ENCODE measurements at regions not wholly inside any gene's neighbourhood (a gene's known extent, or its start where the extent isn't known, plus 50 kb on each side); places are given as distances from the start of the nearest gene placed in this dataset.

GRCh38 chr5:106443746-106444145 lies 1227.0 kb downstream of the EFNA5 start:
- Histone ChIP-seq H3K9me2 (peaks cover 3% of the 10 kb centered on the region; the same call in 1 of the 2 replicates), H3K4me1 (ENCODE audit: control insufficient read depth in 1 of 2, insufficient read depth in 2 of 2, low read depth in 1 of 2, low read length in 1 of 2) (no peaks in the 10 kb centered on the region), H2AFZ (ENCODE audit: low read depth) (no peak overlapping the region), H4K20me1 (ENCODE audit: insufficient read depth) (no peaks in the 10 kb centered on the region), H3K79me2 (ENCODE audit: insufficient read depth) (no peaks in the 10 kb centered on the region), H3K4me2 (no peak overlapping the region), H3K36me3 (replicated peaks in 1 of 2; ENCODE audit: control insufficient read depth in 1 of 2, insufficient read depth in 2 of 2, low read length in 1 of 2) (no peaks in the 10 kb centered on the region), H3K9ac (no peak overlapping the region), H3F3A (replicated peaks; ENCODE audit: insufficient read depth) (no peaks in the 10 kb centered on the region), H3K4me3 (ENCODE audit: low read depth in 2 of 2, low read length in 1 of 2) (no peak overlapping the region), H3K27me3 (ENCODE audit: insufficient read depth) (no peaks in the 10 kb centered on the region), H3K27ac (ENCODE audit: low read depth in 2 of 2, low read length in 1 of 2) (no peak overlapping the region), H3K9me3 (no peaks in the 10 kb centered on the region)
- ChIA-PET POLR2A (no interaction called here), CTCF (interaction anchor here (2.3 kb wide), 1 partner anchor 10 kb away, joined by 6 read pairs; no protein-coding TSS in a partner anchor)
- no peak for DNase-seq
- 88% methylated on average over 2 of the region's 2 CpGs for WGBS (ENCODE audit: low lambda C conversion rate)
- no peak for TF ChIP-seq CHD2 (IDR thresholded peaks at IDR 0.05; ENCODE audit: low read length, partially characterized antibody)
- no peak for TF ChIP-seq EP300 (IDR thresholded peaks at IDR 0.05; ENCODE audit: borderline replicate concordance in 1 of 2, low read depth in 1 of 2, low read length in 1 of 2)
- TF ChIP-seq, protein P1, sequence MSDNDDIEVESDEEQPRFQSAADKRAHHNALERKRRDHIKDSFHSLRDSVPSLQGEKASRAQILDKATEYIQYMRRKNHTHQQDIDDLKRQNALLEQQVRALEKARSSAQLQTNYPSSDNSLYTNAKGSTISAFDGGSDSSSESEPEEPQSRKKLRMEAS (IDR thresholded peaks at IDR 0.05; ENCODE audit: low read depth): no peak

- H3K27me3 ChIP-seq (ENCODE audit: insufficient read depth): no peaks in the 10 kb centered on the region
- H3K4me2 ChIP-seq: no peak overlapping the region
- TF ChIP-seq USF1 (IDR thresholded peaks at IDR 0.05; ENCODE audit: borderline replicate concordance, low read depth) (no peak), REST (IDR thresholded peaks at IDR 0.05; ENCODE audit: low read depth, low read length) (no peak), GATA2 (CRISPR knock-in tag; IDR thresholded peaks at IDR 0.05) (no peak), NRF1 (IDR thresholded peaks at IDR 0.05; ENCODE audit: low read depth, low read length) (no peak), JUND (IDR thresholded peaks at IDR 0.05) (no peak), SMC3 (IDR thresholded peaks at IDR 0.05; ENCODE audit: low read depth, low read length) (no peak), MEF2A (IDR thresholded peaks at IDR 0.05; ENCODE audit: borderline replicate concordance, low read depth) (no peak), RCOR1 (IDR thresholded peaks at IDR 0.05; ENCODE audit: low read length) (no peak), GABPA (IDR thresholded peaks at IDR 0.05; ENCODE audit: low read depth) (no peak), ELF1 (IDR thresholded peaks at IDR 0.05) (no peak), FOXJ3 (CRISPR knock-in tag; IDR thresholded peaks at IDR 0.05) (no peak), EZH2phosphoT487 (IDR thresholded peaks at IDR 0.05; ENCODE audit: borderline replicate concordance, low read depth) (no peak), FOXM1 (IDR thresholded peaks at IDR 0.05; ENCODE audit: low read depth) (no peak), RAD21 (IDR thresholded peaks at IDR 0.05; ENCODE audit: low read length) (no peak), RXRA (IDR thresholded peaks at IDR 0.05; ENCODE audit: borderline replicate concordance, low read depth) (no peak), USF2 (IDR thresholded peaks at IDR 0.05; ENCODE audit: borderline replicate concordance, low read depth, low read length) (no peak), FOSL2 (IDR thresholded peaks at IDR 0.05; ENCODE audit: borderline replicate concordance, low read depth) (no peak)
- TF ChIP-seq, protein P2, sequence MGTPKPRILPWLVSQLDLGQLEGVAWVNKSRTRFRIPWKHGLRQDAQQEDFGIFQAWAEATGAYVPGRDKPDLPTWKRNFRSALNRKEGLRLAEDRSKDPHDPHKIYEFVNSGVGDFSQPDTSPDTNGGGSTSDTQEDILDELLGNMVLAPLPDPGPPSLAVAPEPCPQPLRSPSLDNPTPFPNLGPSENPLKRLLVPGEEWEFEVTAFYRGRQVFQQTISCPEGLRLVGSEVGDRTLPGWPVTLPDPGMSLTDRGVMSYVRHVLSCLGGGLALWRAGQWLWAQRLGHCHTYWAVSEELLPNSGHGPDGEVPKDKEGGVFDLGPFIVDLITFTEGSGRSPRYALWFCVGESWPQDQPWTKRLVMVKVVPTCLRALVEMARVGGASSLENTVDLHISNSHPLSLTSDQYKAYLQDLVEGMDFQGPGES (IDR thresholded peaks at IDR 0.05; ENCODE audit: low read depth, low read length): no peak
- CTCF ChIA-PET: no interaction called here
- H2AFZ ChIP-seq (ENCODE audit: low read depth): no peak overlapping the region
- H3K27ac ChIP-seq (ENCODE audit: low read depth in 2 of 2, low read length in 1 of 2): no peak overlapping the region
- H3K4me1 ChIP-seq (ENCODE audit: control insufficient read depth in 1 of 2, insufficient read depth in 2 of 2, low read depth in 1 of 2, low read length in 1 of 2): no peaks in the 10 kb centered on the region
- H3K79me2 ChIP-seq (ENCODE audit: insufficient read depth): no peaks in the 10 kb centered on the region
- no peaks in the 10 kb centered on the region for H3K36me3 ChIP-seq (replicated peaks in 1 of 2; ENCODE audit: control insufficient read depth in 1 of 2, insufficient read depth in 2 of 2, low read length in 1 of 2)
- POLR2A ChIA-PET: no interaction called here
- no peaks in the 10 kb centered on the region for H3K9me2 ChIP-seq
- no peaks in the 10 kb centered on the region for H3F3A ChIP-seq (replicated peaks; ENCODE audit: insufficient read depth)
- no peak for DNase-seq
- no peaks in the 10 kb centered on the region for H4K20me1 ChIP-seq (ENCODE audit: insufficient read depth)
- H3K4me3 ChIP-seq (ENCODE audit: low read depth in 2 of 2, low read length in 1 of 2): no peak overlapping the region
- H3K9me3 ChIP-seq: peaks cover 13% of the 10 kb centered on the region; the same call in 1 of the 2 replicates
- no peak overlapping the region for H3K9ac ChIP-seq
Measured at GRCh38 chr5:106435185-106435584, 1235.6 kb downstream of the EFNA5 start.
